ENCODE measurements at regions not wholly inside any gene's neighbourhood (a gene's known extent, or its start where the extent isn't known, plus 50 kb on each side); places are given as distances from the start of the nearest gene placed in this dataset.
A peak's percentile ranks its signal among the peaks of the same experiment; 100 is the strongest.

DNA sequence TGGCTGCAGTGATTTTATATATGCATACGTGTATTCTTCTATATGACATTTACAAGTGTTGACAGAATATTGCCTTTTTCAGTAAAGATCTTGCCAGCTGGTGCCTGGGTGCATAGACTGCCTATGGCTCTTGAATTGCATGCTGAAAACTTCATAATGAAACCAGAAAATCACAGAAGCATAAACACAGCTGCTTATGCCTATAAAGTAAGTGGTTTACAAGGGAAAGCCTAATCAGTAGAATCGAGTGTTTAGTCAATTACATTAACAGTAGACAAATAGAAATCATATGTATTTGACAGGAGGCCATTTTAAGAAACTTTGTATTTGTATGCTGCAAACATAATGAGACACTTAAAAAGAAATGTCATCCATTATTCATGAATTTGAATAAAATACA, 82.5 kb downstream of the TMEM168 start:
- Histone ChIP-seq H3K9me3 (ENCODE audit: control insufficient read depth in 4 of 4, insufficient read depth in 3 of 4, low read length in 3 of 4) (no peaks in the 10 kb centered on the region), H3K36me3 (ENCODE audit: control insufficient read depth in 4 of 4, insufficient read depth in 4 of 4, low read length in 4 of 4) (no peaks in the 10 kb centered on the region), H3K4me3 (no peak overlapping the region), H3K4me1 (ENCODE audit: control insufficient read depth in 5 of 5, insufficient read depth in 5 of 5, low read length in 5 of 5) (peaks cover 0 to 3% (median 0%) of the 10 kb centered on the region in 5 donors), H3K9ac (ENCODE audit: insufficient read depth in 1 of 2, low read length in 2 of 2) (no peak overlapping the region), H3K27ac (ENCODE audit: low read depth in 1 of 2, low read length in 1 of 2) (no peak overlapping the region), H3K27me3 (ENCODE audit: control insufficient read depth in 3 of 3, insufficient read depth in 3 of 3, low read length in 2 of 3) (no peaks in the 10 kb centered on the region)
- WGBS, 2 donors, result 71 to 81% methylated on average over 2 of the region's 2 CpGs
- ATAC-seq (ENCODE audit: insufficient read depth, low FRiP score), result no peak
- TF ChIP-seq, protein P1, sequence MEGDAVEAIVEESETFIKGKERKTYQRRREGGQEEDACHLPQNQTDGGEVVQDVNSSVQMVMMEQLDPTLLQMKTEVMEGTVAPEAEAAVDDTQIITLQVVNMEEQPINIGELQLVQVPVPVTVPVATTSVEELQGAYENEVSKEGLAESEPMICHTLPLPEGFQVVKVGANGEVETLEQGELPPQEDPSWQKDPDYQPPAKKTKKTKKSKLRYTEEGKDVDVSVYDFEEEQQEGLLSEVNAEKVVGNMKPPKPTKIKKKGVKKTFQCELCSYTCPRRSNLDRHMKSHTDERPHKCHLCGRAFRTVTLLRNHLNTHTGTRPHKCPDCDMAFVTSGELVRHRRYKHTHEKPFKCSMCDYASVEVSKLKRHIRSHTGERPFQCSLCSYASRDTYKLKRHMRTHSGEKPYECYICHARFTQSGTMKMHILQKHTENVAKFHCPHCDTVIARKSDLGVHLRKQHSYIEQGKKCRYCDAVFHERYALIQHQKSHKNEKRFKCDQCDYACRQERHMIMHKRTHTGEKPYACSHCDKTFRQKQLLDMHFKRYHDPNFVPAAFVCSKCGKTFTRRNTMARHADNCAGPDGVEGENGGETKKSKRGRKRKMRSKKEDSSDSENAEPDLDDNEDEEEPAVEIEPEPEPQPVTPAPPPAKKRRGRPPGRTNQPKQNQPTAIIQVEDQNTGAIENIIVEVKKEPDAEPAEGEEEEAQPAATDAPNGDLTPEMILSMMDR (IDR thresholded peaks at IDR 0.05; ENCODE audit: control extremely low read depth, extremely low read depth), result no peak
- peak in 2 of 3 donors; percentile 72 to 73 for DNase-seq

DNA sequence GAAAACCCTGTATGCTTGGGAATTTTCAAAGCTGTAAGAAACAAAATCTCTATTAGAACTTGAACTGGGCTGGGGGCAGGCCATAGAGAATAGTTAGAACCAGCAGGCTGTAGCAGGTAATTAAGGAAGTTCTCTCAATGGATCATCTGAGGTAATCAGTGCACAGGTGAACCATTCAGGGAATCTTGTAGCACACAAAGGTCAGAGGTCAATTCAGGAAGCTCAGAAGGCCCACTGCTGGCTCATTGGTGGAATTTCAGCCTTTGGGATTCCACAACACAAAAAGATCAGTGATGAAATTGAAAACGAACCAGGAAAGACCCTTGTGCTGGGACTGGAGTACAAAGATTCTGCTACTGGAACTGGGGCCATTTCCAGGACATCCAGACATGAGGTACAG, 82.0 kb downstream of the TMEM168 start:
- Histone ChIP-seq H3K4me3 (no peak overlapping the region), H3K4me1 (ENCODE audit: control insufficient read depth in 5 of 5, insufficient read depth in 5 of 5, low read length in 5 of 5) (peaks cover 0 to 3% (median 0%) of the 10 kb centered on the region in 5 donors), H3K36me3 (ENCODE audit: control insufficient read depth in 4 of 4, insufficient read depth in 4 of 4, low read length in 4 of 4) (no peaks in the 10 kb centered on the region), H3K27me3 (ENCODE audit: control insufficient read depth in 3 of 3, insufficient read depth in 3 of 3, low read length in 2 of 3) (no peaks in the 10 kb centered on the region), H3K9ac (ENCODE audit: insufficient read depth in 1 of 2, low read length in 2 of 2) (no peak overlapping the region), H3K27ac (ENCODE audit: low read depth in 1 of 2, low read length in 1 of 2) (no peak overlapping the region), H3K9me3 (ENCODE audit: control insufficient read depth in 4 of 4, insufficient read depth in 3 of 4, low read length in 3 of 4) (no peaks in the 10 kb centered on the region)
- ATAC-seq (ENCODE audit: insufficient read depth, low FRiP score), result no peak
- 44 to 61% methylated on average over 1 of the region's 1 CpG for WGBS, 2 donors
- TF ChIP-seq, protein P1 (IDR thresholded peaks at IDR 0.05; ENCODE audit: control extremely low read depth, extremely low read depth), result no peak
- peak in 1 of 3 donors; percentile 16 for DNase-seq

Measured in lung (tissue), 11 donors.